Gastroesophageal sphincter (tissue), 4 donors: ENCODE measurements at regions not wholly inside any gene's neighbourhood (a gene's known extent, or its start where the extent isn't known, plus 50 kb on each side); places are given as distances from the start of the nearest gene placed in this dataset.

Experiments used
- ATAC-seq: fragments of 150-250 bp; one replicate; pipeline ENCODE4 v1.9.1; 2016; ENCODE audit warnings: mild to moderate bottlenecking, moderate library complexity
- H3K27ac ChIP-seq, 4 donors: fragments of 200-600 bp; sonication (generic) in 3 of 4; 1 replicate in 3 of 4; 2 replicates in 1 of 4; pipeline ENCODE4 v1.5.1; 2016 to 2019
- H3K27me3 ChIP-seq: fragments of 200-600 bp; sonication (generic); one replicate; pipeline ENCODE4 v1.5.1; 2019
- H3K36me3 ChIP-seq, 2 donors: fragments of 200-600 bp; sonication (generic); one replicate each; pipeline ENCODE4 v1.5.1; 2019; ENCODE audit warnings: control low read depth in 1 of 2
- H3K4me1 ChIP-seq, 3 donors: fragments of 200-600 bp; sonication (generic); 1 replicate in 2 of 3; 2 replicates in 1 of 3; pipeline ENCODE4 v1.5.1; 2016 to 2019; ENCODE audit warnings: control low read depth in 2 of 3
- H3K4me3 ChIP-seq, 2 donors: fragments of 200-600 bp; sonication (generic); one replicate each; pipeline ENCODE4 v1.5.1; 2019; ENCODE audit warnings: mild to moderate bottlenecking in 1 of 2, moderate library complexity in 1 of 2
- H3K9me3 ChIP-seq, 3 donors: fragments of 200-600 bp; sonication (generic); one replicate each; pipeline ENCODE4 v1.5.1; 2017 to 2019; ENCODE audit warnings: control low read depth in 2 of 3
- EP300 ChIP-seq: sonication (generic); formaldehyde crosslinking; IDR thresholded peaks from one replicate; pipeline ENCODE4 v1.6.1; 2017; ENCODE audit warnings: antibody characterized with exemption, mild to moderate bottlenecking
- POLR2A ChIP-seq, 2 donors: fragments of 450-650 bp; IDR thresholded peaks; one replicate each; pipeline ENCODE4 v1.6.1; 2017; ENCODE audit warnings: antibody characterized with exemption in 2 of 2, mild to moderate bottlenecking in 2 of 2, moderate library complexity in 1 of 2
- POLR2AphosphoS5 ChIP-seq: sonication (generic); formaldehyde crosslinking; IDR thresholded peaks from one replicate; pipeline ENCODE4 v1.6.1; 2017; ENCODE audit warnings: antibody characterized with exemption
- WGBS, 2 donors: methylation state at CpG; one replicate each; pipeline ENCODE4 v1.1.5; 2018; ENCODE audit warnings: low coverage in 1 of 2; 5-methylcytosine and 5-hydroxymethylcytosine counted together
- TF ChIP-seq, protein P1 (sequence below), 4 experiments: fragments of 200-600 bp in 2 of 4; fragments of 450-650 bp in 2 of 4; sonication (generic) in 1 of 4; IDR thresholded peaks; one replicate each; pipeline ENCODE4 v1.5.1; 2017 to 2019; ENCODE audit warnings: antibody characterized with exemption in 4 of 4, mild to moderate bottlenecking in 2 of 4, moderate library complexity in 2 of 4

GRCh38 chr7:131241386-131241785, 86.3 kb upstream of the MKLN1 start:
- Histone ChIP-seq H3K27me3 (no peaks in the 10 kb centered on the region), H3K9me3 (no peaks in the 10 kb centered on the region), H3K4me1 (no peaks in the 10 kb centered on the region), H3K27ac (no peak overlapping the region), H3K36me3 (no peaks in the 10 kb centered on the region), H3K4me3 (no peak overlapping the region)
- no peak for ATAC-seq
- 100% methylated on average over 3 of the region's 3 CpGs; no CpG with 5 or more reads in 1 of the 2 donors for WGBS, 2 donors
- TF ChIP-seq EP300: no peak
- no peak for TF ChIP-seq POLR2A (IDR thresholded peaks at IDR 0.05)
- TF ChIP-seq, protein P1, sequence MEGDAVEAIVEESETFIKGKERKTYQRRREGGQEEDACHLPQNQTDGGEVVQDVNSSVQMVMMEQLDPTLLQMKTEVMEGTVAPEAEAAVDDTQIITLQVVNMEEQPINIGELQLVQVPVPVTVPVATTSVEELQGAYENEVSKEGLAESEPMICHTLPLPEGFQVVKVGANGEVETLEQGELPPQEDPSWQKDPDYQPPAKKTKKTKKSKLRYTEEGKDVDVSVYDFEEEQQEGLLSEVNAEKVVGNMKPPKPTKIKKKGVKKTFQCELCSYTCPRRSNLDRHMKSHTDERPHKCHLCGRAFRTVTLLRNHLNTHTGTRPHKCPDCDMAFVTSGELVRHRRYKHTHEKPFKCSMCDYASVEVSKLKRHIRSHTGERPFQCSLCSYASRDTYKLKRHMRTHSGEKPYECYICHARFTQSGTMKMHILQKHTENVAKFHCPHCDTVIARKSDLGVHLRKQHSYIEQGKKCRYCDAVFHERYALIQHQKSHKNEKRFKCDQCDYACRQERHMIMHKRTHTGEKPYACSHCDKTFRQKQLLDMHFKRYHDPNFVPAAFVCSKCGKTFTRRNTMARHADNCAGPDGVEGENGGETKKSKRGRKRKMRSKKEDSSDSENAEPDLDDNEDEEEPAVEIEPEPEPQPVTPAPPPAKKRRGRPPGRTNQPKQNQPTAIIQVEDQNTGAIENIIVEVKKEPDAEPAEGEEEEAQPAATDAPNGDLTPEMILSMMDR (IDR thresholded peaks at IDR 0.05): no peak
- TF ChIP-seq POLR2AphosphoS5: no peak

- no peak for ATAC-seq
- H3K9me3 ChIP-seq: no peaks in the 10 kb centered on the region
- no peak overlapping the region for H3K4me3 ChIP-seq
- H3K27ac ChIP-seq: no peak overlapping the region
- WGBS, 2 donors: 77 to 93% methylated on average over 5 to 6 of the region's 10 CpGs
- H3K27me3 ChIP-seq: no peaks in the 10 kb centered on the region
- H3K36me3 ChIP-seq: no peaks in the 10 kb centered on the region
- no peaks in the 10 kb centered on the region for H3K4me1 ChIP-seq
- no peak for TF ChIP-seq POLR2A (IDR thresholded peaks at IDR 0.05)
- TF ChIP-seq POLR2AphosphoS5: no peak
- TF ChIP-seq, protein P1 (IDR thresholded peaks at IDR 0.05): no peak
- TF ChIP-seq EP300: no peak
Measured at GRCh38 chr7:131242123-131242650, 85.5 kb upstream of the MKLN1 start.

GRCh38 chr7:131244259-131244852, 83.3 kb upstream of the MKLN1 start:
- no peak overlapping the region for H3K4me3 ChIP-seq
- peak; percentile 32 for ATAC-seq
- TF ChIP-seq POLR2AphosphoS5 (no peak), POLR2A (IDR thresholded peaks at IDR 0.05) (no peak), EP300 (no peak)
- TF ChIP-seq, protein P1 (IDR thresholded peaks at IDR 0.05): no peak
- WGBS, 2 donors: 72 to 97% methylated on average over 4 to 12 of the region's 13 CpGs
- no peaks in the 10 kb centered on the region for H3K36me3 ChIP-seq
- H3K27me3 ChIP-seq: no peaks in the 10 kb centered on the region
- no peak overlapping the region for H3K27ac ChIP-seq
- H3K9me3 ChIP-seq: no peaks in the 10 kb centered on the region
- peaks cover 0 to 8% (median 5%) of the 10 kb centered on the region in 3 donors for H3K4me1 ChIP-seq

DNA sequence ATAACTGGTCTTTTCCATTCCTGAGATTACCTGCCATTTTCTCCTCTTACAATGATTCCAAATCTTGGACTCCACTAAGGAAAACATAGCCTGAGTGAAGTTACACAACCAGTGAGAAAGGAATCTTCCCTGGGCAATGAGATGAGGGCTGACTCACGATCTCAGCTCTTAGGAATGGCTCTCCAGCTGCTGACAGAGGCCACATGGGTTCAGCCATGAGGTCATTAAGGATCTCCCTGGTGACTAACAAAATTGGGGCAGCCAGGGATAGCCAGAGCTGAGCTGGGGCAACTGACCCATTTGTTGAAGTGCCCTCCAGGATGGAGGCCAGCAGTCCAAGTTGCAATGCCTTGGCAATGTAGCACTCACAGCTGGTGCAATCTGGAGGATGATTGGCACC, 78.7 kb upstream of the MKLN1 start:
- Histone ChIP-seq H3K36me3 (no peaks in the 10 kb centered on the region), H3K4me3 (no peak overlapping the region), H3K27ac (peak overlapping the region in 3 of 4 donors; percentile 9 to 53 (median 44)), H3K27me3 (peaks cover 3% of the 10 kb centered on the region), H3K4me1 (peaks cover 0 to 8% (median 7%) of the 10 kb centered on the region in 3 donors), H3K9me3 (peaks cover 0 to 11% (median 0%) of the 10 kb centered on the region in 3 donors)
- ATAC-seq: peak; percentile 98
- TF ChIP-seq POLR2AphosphoS5: peak; percentile 66
- no peak for TF ChIP-seq POLR2A (IDR thresholded peaks at IDR 0.05)
- 0% methylated on average over 1 of the region's 1 CpG; no CpG with 5 or more reads in 1 of the 2 donors for WGBS, 2 donors

- Histone ChIP-seq H3K4me1 (peaks cover 0 to 8% (median 7%) of the 10 kb centered on the region in 3 donors), H3K27me3 (peaks cover 3% of the 10 kb centered on the region), H3K36me3 (no peaks in the 10 kb centered on the region), H3K9me3 (peaks cover 0 to 16% (median 0%) of the 10 kb centered on the region in 3 donors), H3K27ac (peak overlapping the region in 2 of 4 donors; percentile 9 to 35), H3K4me3 (no peak overlapping the region)
- no peak for ATAC-seq
- TF ChIP-seq POLR2AphosphoS5 (no peak), POLR2A (IDR thresholded peaks at IDR 0.05) (no peak), EP300 (no peak)
- TF ChIP-seq, protein P1 (IDR thresholded peaks at IDR 0.05): no peak
- WGBS, 2 donors: 90 to 100% methylated on average over 1 to 2 of the region's 3 CpGs
Measured at GRCh38 chr7:131249483-131249882, 78.2 kb upstream of the MKLN1 start.
